SK-N-SH (cell line): ENCODE measurements at regions not wholly inside any gene's neighbourhood (a gene's known extent, or its start where the extent isn't known, plus 50 kb on each side); places are given as distances from the start of the nearest gene placed in this dataset.

ENCODE experiments used
- CTCF ChIA-PET: fragments of 300-600, 350-600 bp; formaldehyde crosslinking; extraction: SDS; loops from one replicate; lab custom pipeline; 2021; lab: Yijun Ruan, JAX
- POLR2A ChIA-PET: fragments of 350-600 bp; sonication (Branson Sonifier 250); formaldehyde crosslinking; extraction: SDS; loops from one replicate; lab custom pipeline; 2020; ENCODE audit warnings: antibody characterized with exemption, inconsistent platforms; lab: Yijun Ruan, JAX
- DNase-seq: peaks from one replicate; pipeline ENCODE4 v3.0.0; 2012
- H2AFZ ChIP-seq: fragments of 200-600 bp; sonication (generic); 2 replicates; pipeline ENCODE4 v1.8.1; 2016; ENCODE audit warnings: antibody characterized with exemption, mild to moderate bottlenecking, low read depth
- H3F3A ChIP-seq: fragments of 200-600 bp; sonication (generic); replicated peaks from 2 replicates; pipeline ENCODE3; 2016; ENCODE audit warnings: antibody characterized with exemption, mild to moderate bottlenecking; ENCODE audit not compliant: insufficient read depth
- H3K27ac ChIP-seq, 2 experiments: fragments of 200-500 bp in 1 of 2; fragments of 200-600 bp in 1 of 2; sonication (Bioruptor generic) in 1 of 2; sonication (generic), shearing (Covaris generic) in 1 of 2; 2 replicates each; pipeline versions ENCODE4 v1.5.1 to v1.6.1; 2014 to 2016; ENCODE audit warnings: low read depth in 2 of 2, inconsistent platforms in 1 of 2, low read length in 1 of 2, mild to moderate bottlenecking in 1 of 2, mixed read lengths in 1 of 2
- H3K27me3 ChIP-seq: fragments of 200-600 bp; sonication (generic), shearing (Covaris generic); 2 replicates; pipeline ENCODE4 v1.6.1; 2016; ENCODE audit warnings: mixed run types; ENCODE audit not compliant: insufficient read depth
- H3K36me3 ChIP-seq, 2 experiments: fragments of 200-500 bp in 1 of 2; fragments of 200-600 bp in 1 of 2; sonication (Bioruptor generic) in 1 of 2; sonication (generic) in 1 of 2; replicated peaks in 1 of 2; 2 replicates each; pipeline versions ENCODE3 to v1.5.1; 2014 to 2016; ENCODE audit warnings: low read length in 1 of 2, mild to moderate bottlenecking in 1 of 2; ENCODE audit not compliant: insufficient read depth in 2 of 2, control insufficient read depth in 1 of 2
- H3K4me1 ChIP-seq, 2 experiments: fragments of 200-500 bp in 1 of 2; fragments of 200-600 bp in 1 of 2; sonication (Bioruptor generic) in 1 of 2; sonication (generic), shearing (Covaris generic) in 1 of 2; 2 replicates each; pipeline versions ENCODE4 v1.5.1 to v1.6.1; 2014 to 2016; ENCODE audit warnings: low read depth in 1 of 2, low read length in 1 of 2, mixed run types in 1 of 2; ENCODE audit not compliant: insufficient read depth in 2 of 2, control insufficient read depth in 1 of 2
- H3K4me2 ChIP-seq: fragments of 200-600 bp; sonication (generic), shearing (Covaris generic); 2 replicates; pipeline ENCODE4 v1.6.1; 2017; ENCODE audit warnings: mixed run types
- H3K4me3 ChIP-seq, 2 experiments: fragments of 200-500 bp in 1 of 2; fragments of 200-600 bp in 1 of 2; sonication (Bioruptor generic) in 1 of 2; sonication (generic), shearing (Covaris generic) in 1 of 2; 2 replicates each; pipeline versions ENCODE4 v1.5.1 to v1.8.1; 2014 to 2016; ENCODE audit warnings: low read depth in 2 of 2, inconsistent platforms in 1 of 2, low read length in 1 of 2, mild to moderate bottlenecking in 1 of 2, mixed read lengths in 1 of 2, moderate library complexity in 1 of 2
- H3K79me2 ChIP-seq: fragments of 200-600 bp; sonication (generic); 2 replicates; pipeline ENCODE4 v1.8.1; 2017; ENCODE audit warnings: mild to moderate bottlenecking; ENCODE audit not compliant: insufficient read depth
- H3K9ac ChIP-seq: fragments of 200-600 bp; sonication (generic); 2 replicates; pipeline ENCODE4 v1.6.1; 2017; ENCODE audit warnings: mixed run types
- H3K9me2 ChIP-seq: fragments of 200-600 bp; sonication (generic); 2 replicates; pipeline ENCODE4 v1.6.1; 2017; ENCODE audit warnings: mixed run types
- H3K9me3 ChIP-seq: fragments of 200-600 bp; sonication (generic); 2 replicates; pipeline ENCODE4 v1.6.1; 2017; ENCODE audit warnings: mixed run types, mild to moderate bottlenecking, moderate library complexity
- H4K20me1 ChIP-seq: fragments of 200-600 bp; sonication (generic); 2 replicates; pipeline ENCODE4 v1.6.1; 2017; ENCODE audit warnings: mild to moderate bottlenecking, mixed run types; ENCODE audit not compliant: insufficient read depth
- ELF1 ChIP-seq: IDR thresholded peaks from 2 replicates; pipeline ENCODE4 v1.4.0; 2012
- FOSL2 ChIP-seq: IDR thresholded peaks from 2 replicates; pipeline ENCODE4 v1.4.0; 2012; ENCODE audit warnings: low read depth, mild to moderate bottlenecking, moderate library complexity, borderline replicate concordance
- GATA2 ChIP-seq: sonication (generic); formaldehyde crosslinking; IDR thresholded peaks from 2 replicates; pipeline ENCODE4 v1.5.0; 2020; ENCODE audit warnings: mild to moderate bottlenecking, missing genetic modification reagents
- MXI1 ChIP-seq: IDR thresholded peaks from 2 replicates; pipeline ENCODE4 v1.6.1; 2012; ENCODE audit warnings: mild to moderate bottlenecking, low read depth, low read length, improper control_type of control experiment
- NFIC ChIP-seq: IDR thresholded peaks from 2 replicates; pipeline ENCODE4 v1.4.0; 2012; ENCODE audit warnings: borderline replicate concordance
- NRF1 ChIP-seq: IDR thresholded peaks from 2 replicates; pipeline ENCODE4 v1.6.1; 2012; ENCODE audit warnings: low read depth, mild to moderate bottlenecking, low read length
- POLR2AphosphoS5 ChIP-seq: IDR thresholded peaks from 2 replicates; pipeline ENCODE4 v1.6.1; 2012; ENCODE audit warnings: low read depth, low read length
- RCOR1 ChIP-seq: fragments of 150-350 bp; IDR thresholded peaks from 2 replicates; pipeline ENCODE4 v1.6.1; 2017; ENCODE audit warnings: antibody characterized with exemption, low read length
- SMC3 ChIP-seq: IDR thresholded peaks from 2 replicates; pipeline ENCODE4 v1.6.1; 2012; ENCODE audit warnings: low read depth, low read length, improper control_type of control experiment
- TAF1 ChIP-seq: IDR thresholded peaks from 2 replicates; pipeline ENCODE4 v1.6.1; 2012; ENCODE audit warnings: low read depth, mild to moderate bottlenecking, low read length, moderate library complexity, borderline replicate concordance
- TCF12 ChIP-seq: IDR thresholded peaks from 2 replicates; pipeline ENCODE4 v1.4.0; 2012
- YY1 ChIP-seq: IDR thresholded peaks from 2 replicates; pipeline ENCODE4 v1.4.0; 2012; ENCODE audit warnings: low read depth, mild to moderate bottlenecking
- WGBS: methylation state at CpG from one replicate; pipeline ENCODE4 v1.1.6; 2017; ENCODE audit warnings: low lambda C conversion rate; 5-methylcytosine and 5-hydroxymethylcytosine counted together
- TF ChIP-seq, protein P1 (sequence below): fragments of 150-350 bp; IDR thresholded peaks from 2 replicates; pipeline ENCODE4 v1.6.1; 2017; ENCODE audit warnings: antibody characterized with exemption, low read length, low read depth, borderline replicate concordance
- TF ChIP-seq, protein P2 (sequence below): IDR thresholded peaks from 2 replicates; pipeline ENCODE4 v1.4.0; 2012; ENCODE audit warnings: low read depth, borderline replicate concordance
- TF ChIP-seq, protein P3 (sequence below): fragments of 150-350 bp; IDR thresholded peaks from 2 replicates; pipeline ENCODE4 v1.6.1; 2016; ENCODE audit warnings: mild to moderate bottlenecking, low read depth, low read length
- TF ChIP-seq, protein P4 (sequence below): IDR thresholded peaks from 2 replicates; pipeline ENCODE4 v1.4.0; 2012; ENCODE audit warnings: low read depth

DNA sequence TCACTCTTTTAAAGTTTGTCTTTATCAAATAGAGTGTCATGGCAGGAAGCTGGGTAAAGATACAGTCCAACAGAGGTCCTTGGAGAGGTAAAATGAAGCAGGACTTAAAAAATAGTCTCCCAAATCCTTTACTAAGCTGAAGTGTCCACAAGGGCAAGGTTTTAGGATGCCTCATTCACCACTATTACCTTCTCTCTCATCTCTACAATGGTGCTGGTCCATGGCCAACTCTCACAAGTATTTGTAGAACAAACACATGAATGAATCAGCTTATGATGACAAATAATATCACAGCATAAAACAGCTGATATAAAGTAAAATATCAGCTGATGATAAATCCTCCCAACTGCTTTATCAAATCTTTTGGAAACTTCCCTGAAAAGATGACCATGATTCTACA lies 162.3 kb upstream of the ZNF462 start:
- Histone ChIP-seq H4K20me1 (no peaks in the 10 kb centered on the region), H3K4me3 (no peak overlapping the region), H3F3A (no peaks in the 10 kb centered on the region), H3K27ac (no peak overlapping the region), H3K4me1 (peaks cover 3 to 16% of the 10 kb centered on the region in 2 experiments; a peak in 2 of 4 replicates), H3K36me3 (no peaks in the 10 kb centered on the region), H3K27me3 (no peaks in the 10 kb centered on the region), H2AFZ (no peak overlapping the region), H3K9me2 (no peaks in the 10 kb centered on the region), H3K79me2 (no peaks in the 10 kb centered on the region), H3K4me2 (no peak overlapping the region), H3K9me3 (no peaks in the 10 kb centered on the region), H3K9ac (no peak overlapping the region)
- ChIA-PET CTCF (interaction anchor here (0.7 to 0.9 kb wide), 2 partner anchors 86 to 471 kb away, joined by 3 read pairs; no protein-coding TSS in a partner anchor), POLR2A (no interaction called here)
- DNase-seq, result no peak
- no peak for TF ChIP-seq YY1
- TF ChIP-seq RCOR1, result no peak

DNA sequence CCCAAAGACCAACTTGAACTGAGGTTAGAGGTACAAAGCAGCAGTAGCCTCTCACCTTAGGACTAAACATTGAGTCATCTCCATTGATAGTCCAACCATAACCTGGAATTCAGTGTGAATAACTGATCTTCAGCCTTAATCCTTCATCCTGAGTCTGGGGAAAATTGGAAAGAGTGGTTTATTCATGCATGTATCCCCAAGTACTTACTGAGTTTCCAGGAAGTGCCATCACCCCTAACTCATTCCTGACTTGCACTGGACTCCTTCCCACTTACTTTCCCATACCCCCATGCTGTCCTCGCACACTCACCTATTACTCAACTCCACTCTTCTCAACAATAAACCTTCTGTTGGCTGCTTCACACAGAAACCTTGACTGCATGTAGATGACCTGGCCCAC lies 161.4 kb upstream of the ZNF462 start:
- POLR2A ChIA-PET, result no interaction called here
- no peak for DNase-seq
- WGBS, result 60% methylated on average over 1 of the region's 1 CpG

More for the DNA sequence above, 161.4 kb upstream of the ZNF462 start:
- Histone ChIP-seq H3K27me3 (no peaks in the 10 kb centered on the region), H3K4me3 (no peak overlapping the region), H3F3A (no peaks in the 10 kb centered on the region), H3K27ac (no peak overlapping the region), H4K20me1 (no peaks in the 10 kb centered on the region), H3K9ac (no peak overlapping the region), H3K36me3 (no peaks in the 10 kb centered on the region), H3K4me2 (no peak overlapping the region), H3K79me2 (no peaks in the 10 kb centered on the region), H2AFZ (no peak overlapping the region), H3K4me1 (peaks cover 3 to 16% of the 10 kb centered on the region in 2 experiments; a peak in 2 of 4 replicates), H3K9me3 (no peaks in the 10 kb centered on the region), H3K9me2 (no peaks in the 10 kb centered on the region)
- TF ChIP-seq MXI1 (no peak), POLR2AphosphoS5 (no peak), SMC3 (no peak), NFIC (no peak), TAF1 (no peak), FOSL2 (no peak), GATA2 (CRISPR knock-in tag) (no peak), TCF12 (no peak), ELF1 (no peak), NRF1 (no peak)
- TF ChIP-seq, protein P1, sequence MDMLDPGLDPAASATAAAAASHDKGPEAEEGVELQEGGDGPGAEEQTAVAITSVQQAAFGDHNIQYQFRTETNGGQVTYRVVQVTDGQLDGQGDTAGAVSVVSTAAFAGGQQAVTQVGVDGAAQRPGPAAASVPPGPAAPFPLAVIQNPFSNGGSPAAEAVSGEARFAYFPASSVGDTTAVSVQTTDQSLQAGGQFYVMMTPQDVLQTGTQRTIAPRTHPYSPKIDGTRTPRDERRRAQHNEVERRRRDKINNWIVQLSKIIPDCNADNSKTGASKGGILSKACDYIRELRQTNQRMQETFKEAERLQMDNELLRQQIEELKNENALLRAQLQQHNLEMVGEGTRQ, result no peak
- TF ChIP-seq, protein P2, sequence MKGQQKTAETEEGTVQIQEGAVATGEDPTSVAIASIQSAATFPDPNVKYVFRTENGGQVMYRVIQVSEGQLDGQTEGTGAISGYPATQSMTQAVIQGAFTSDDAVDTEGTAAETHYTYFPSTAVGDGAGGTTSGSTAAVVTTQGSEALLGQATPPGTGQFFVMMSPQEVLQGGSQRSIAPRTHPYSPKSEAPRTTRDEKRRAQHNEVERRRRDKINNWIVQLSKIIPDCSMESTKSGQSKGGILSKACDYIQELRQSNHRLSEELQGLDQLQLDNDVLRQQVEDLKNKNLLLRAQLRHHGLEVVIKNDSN, result no peak
- TF ChIP-seq, protein P3, sequence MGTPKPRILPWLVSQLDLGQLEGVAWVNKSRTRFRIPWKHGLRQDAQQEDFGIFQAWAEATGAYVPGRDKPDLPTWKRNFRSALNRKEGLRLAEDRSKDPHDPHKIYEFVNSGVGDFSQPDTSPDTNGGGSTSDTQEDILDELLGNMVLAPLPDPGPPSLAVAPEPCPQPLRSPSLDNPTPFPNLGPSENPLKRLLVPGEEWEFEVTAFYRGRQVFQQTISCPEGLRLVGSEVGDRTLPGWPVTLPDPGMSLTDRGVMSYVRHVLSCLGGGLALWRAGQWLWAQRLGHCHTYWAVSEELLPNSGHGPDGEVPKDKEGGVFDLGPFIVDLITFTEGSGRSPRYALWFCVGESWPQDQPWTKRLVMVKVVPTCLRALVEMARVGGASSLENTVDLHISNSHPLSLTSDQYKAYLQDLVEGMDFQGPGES, result no peak
- TF ChIP-seq, protein P4, sequence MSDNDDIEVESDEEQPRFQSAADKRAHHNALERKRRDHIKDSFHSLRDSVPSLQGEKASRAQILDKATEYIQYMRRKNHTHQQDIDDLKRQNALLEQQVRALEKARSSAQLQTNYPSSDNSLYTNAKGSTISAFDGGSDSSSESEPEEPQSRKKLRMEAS, result no peak
- CTCF ChIA-PET, result no interaction called here
